ENCODE measurements at regions not wholly inside any gene's neighbourhood (a gene's known extent, or its start where the extent isn't known, plus 50 kb on each side); places are given as distances from the start of the nearest gene placed in this dataset.
"Not testable (repeated sequence)": the region's sequence is repeated elsewhere in the genome, so short reads cannot be mapped to it uniquely, and the experiment has no call there.

DNA sequence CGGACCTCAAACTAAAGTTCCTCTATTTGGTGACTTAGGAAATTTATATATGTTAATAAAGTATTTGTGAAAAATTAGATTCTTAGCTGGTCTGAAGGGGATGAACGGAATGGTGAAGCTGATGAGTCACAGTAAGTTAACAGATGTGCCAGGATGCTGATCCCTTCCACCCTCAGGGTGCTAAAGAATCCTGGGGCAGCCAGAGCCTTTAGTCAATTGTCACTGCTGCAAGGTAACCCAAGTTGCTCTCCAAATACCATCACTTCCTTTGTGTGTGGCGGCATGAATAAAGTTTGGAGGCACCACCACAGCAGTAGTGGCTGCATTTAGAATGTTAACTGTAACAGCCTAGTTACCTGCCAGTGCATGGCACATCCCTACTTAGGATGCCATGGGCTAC, 222.6 kb upstream of the PPP1R3A start:
- no peak overlapping the region for H2AFZ ChIP-seq (ENCODE audit: low read depth, low read length, poor library complexity, severe bottlenecking)
- H3K9ac ChIP-seq (ENCODE audit: low read length), result no peak overlapping the region
- no peak for ATAC-seq
- no peak overlapping the region for H3K27ac ChIP-seq (ENCODE audit: low read depth, low read length)
- ChIA-PET POLR2A (no interaction called here), CTCF (no interaction called here), RAD21 (ENCODE audit: low non-redundant PET in 1 of 2, low total read pairs in 2 of 2, uncharacterized antibody in 2 of 2, unreplicated experiment in 2 of 2) (no interaction called here)
- no peaks in the 10 kb centered on the region for H3K9me3 ChIP-seq (ENCODE audit: control insufficient read depth in 1 of 2, insufficient read depth in 1 of 2, low read depth in 1 of 2, low read length in 2 of 2)
- no TSS peak for BruUV-seq (replicated peaks)
- no peak for DNase-seq (ENCODE audit: low read depth, low spot score)
- H3K79me2 ChIP-seq (ENCODE audit: insufficient read depth, low read length), result no peaks in the 10 kb centered on the region
- TF ChIP-seq CBX3 (IDR thresholded peaks at IDR 0.05; ENCODE audit: low read depth), result no peak
- no peak for TF ChIP-seq JUND (IDR thresholded peaks at IDR 0.05)
- no peak for TF ChIP-seq SIN3A (IDR thresholded peaks at IDR 0.05; ENCODE audit: low read depth)
- TF ChIP-seq EZH2 (IDR thresholded peaks at IDR 0.05), result no peak
- TF ChIP-seq RAD21 (IDR thresholded peaks at IDR 0.05; ENCODE audit: low read depth), result no peak
- no peak for TF ChIP-seq ELF1 (IDR thresholded peaks at IDR 0.05; ENCODE audit: borderline replicate concordance, low read depth)
- TF ChIP-seq ZNF274 (IDR thresholded peaks at IDR 0.05; ENCODE audit: low read depth, low read length), result no peak
- TF ChIP-seq, protein P1, sequence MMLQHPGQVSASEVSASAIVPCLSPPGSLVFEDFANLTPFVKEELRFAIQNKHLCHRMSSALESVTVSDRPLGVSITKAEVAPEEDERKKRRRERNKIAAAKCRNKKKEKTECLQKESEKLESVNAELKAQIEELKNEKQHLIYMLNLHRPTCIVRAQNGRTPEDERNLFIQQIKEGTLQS (IDR thresholded peaks at IDR 0.05), result no peak
- no peak for TF ChIP-seq ZFX (IDR thresholded peaks at IDR 0.05)
- intact Hi-C loops (cut with micrococcal nuclease), result no loop called here
- H3K4me2 ChIP-seq (ENCODE audit: low read length), result no peak overlapping the region
- H3K9me2 ChIP-seq (ENCODE audit: insufficient read depth), result no peaks in the 10 kb centered on the region
- H3K27me3 ChIP-seq (ENCODE audit: insufficient read depth, low read length), result no peaks in the 10 kb centered on the region
- no peaks in the 10 kb centered on the region for H4K20me1 ChIP-seq (ENCODE audit: insufficient read depth)
- no peak overlapping the region for H3K4me3 ChIP-seq (replicated peaks in 1 of 2; ENCODE audit: low read depth in 1 of 2, low read length in 2 of 2)
- no peaks in the 10 kb centered on the region for H3K36me3 ChIP-seq (ENCODE audit: control insufficient read depth in 1 of 2, insufficient read depth in 2 of 2, low read length in 2 of 2)
- H3K4me1 ChIP-seq (ENCODE audit: control insufficient read depth in 1 of 2, insufficient read depth in 2 of 2, low read length in 2 of 2), result no peaks in the 10 kb centered on the region

DNA sequence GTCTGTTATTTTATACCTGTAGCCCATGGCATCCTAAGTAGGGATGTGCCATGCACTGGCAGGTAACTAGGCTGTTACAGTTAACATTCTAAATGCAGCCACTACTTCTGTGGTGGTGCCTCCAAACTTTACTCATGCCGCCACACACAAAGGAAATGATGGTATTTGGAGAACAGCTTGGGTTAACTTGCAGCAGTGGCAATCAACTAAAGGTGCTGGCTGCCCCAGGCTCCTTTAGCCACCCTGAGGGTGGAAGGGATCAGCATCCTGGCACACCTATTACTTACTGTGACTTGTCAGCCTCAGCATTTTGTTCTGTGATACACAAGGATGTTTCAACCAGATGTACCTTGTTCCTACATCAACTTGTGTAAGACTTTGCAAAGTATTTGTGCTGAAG, 221.8 kb upstream of the PPP1R3A start:
- Histone ChIP-seq H3K9me3 (ENCODE audit: control insufficient read depth in 1 of 2, insufficient read depth in 1 of 2, low read depth in 1 of 2, low read length in 2 of 2) (no peaks in the 10 kb centered on the region), H2AFZ (ENCODE audit: low read depth, low read length, poor library complexity, severe bottlenecking) (no peak overlapping the region), H3K27ac (ENCODE audit: low read depth, low read length) (no peak overlapping the region), H3K4me1 (ENCODE audit: control insufficient read depth in 1 of 2, insufficient read depth in 2 of 2, low read length in 2 of 2) (no peaks in the 10 kb centered on the region), H3K9ac (ENCODE audit: low read length) (no peak overlapping the region), H3K4me2 (ENCODE audit: low read length) (no peak overlapping the region), H3K4me3 (replicated peaks in 1 of 2; ENCODE audit: low read depth in 1 of 2, low read length in 2 of 2) (no peak overlapping the region), H3K27me3 (ENCODE audit: insufficient read depth, low read length) (no peaks in the 10 kb centered on the region), H3K79me2 (ENCODE audit: insufficient read depth, low read length) (no peaks in the 10 kb centered on the region), H3K9me2 (ENCODE audit: insufficient read depth) (no peaks in the 10 kb centered on the region), H3K36me3 (ENCODE audit: control insufficient read depth in 1 of 2, insufficient read depth in 2 of 2, low read length in 2 of 2) (no peaks in the 10 kb centered on the region), H4K20me1 (ENCODE audit: insufficient read depth) (no peaks in the 10 kb centered on the region)
- RAD21 ChIA-PET (ENCODE audit: low non-redundant PET in 1 of 2, low total read pairs in 2 of 2, uncharacterized antibody in 2 of 2, unreplicated experiment in 2 of 2), result no interaction called here
- ATAC-seq, result no peak
- POLR2A ChIA-PET, result no interaction called here
- CTCF ChIA-PET, result no interaction called here
- BruUV-seq (replicated peaks), result no TSS peak
- TF ChIP-seq SIN3A (IDR thresholded peaks at IDR 0.05; ENCODE audit: low read depth) (no peak), ZFX (IDR thresholded peaks at IDR 0.05) (no peak)
- TF ChIP-seq, protein P2, sequence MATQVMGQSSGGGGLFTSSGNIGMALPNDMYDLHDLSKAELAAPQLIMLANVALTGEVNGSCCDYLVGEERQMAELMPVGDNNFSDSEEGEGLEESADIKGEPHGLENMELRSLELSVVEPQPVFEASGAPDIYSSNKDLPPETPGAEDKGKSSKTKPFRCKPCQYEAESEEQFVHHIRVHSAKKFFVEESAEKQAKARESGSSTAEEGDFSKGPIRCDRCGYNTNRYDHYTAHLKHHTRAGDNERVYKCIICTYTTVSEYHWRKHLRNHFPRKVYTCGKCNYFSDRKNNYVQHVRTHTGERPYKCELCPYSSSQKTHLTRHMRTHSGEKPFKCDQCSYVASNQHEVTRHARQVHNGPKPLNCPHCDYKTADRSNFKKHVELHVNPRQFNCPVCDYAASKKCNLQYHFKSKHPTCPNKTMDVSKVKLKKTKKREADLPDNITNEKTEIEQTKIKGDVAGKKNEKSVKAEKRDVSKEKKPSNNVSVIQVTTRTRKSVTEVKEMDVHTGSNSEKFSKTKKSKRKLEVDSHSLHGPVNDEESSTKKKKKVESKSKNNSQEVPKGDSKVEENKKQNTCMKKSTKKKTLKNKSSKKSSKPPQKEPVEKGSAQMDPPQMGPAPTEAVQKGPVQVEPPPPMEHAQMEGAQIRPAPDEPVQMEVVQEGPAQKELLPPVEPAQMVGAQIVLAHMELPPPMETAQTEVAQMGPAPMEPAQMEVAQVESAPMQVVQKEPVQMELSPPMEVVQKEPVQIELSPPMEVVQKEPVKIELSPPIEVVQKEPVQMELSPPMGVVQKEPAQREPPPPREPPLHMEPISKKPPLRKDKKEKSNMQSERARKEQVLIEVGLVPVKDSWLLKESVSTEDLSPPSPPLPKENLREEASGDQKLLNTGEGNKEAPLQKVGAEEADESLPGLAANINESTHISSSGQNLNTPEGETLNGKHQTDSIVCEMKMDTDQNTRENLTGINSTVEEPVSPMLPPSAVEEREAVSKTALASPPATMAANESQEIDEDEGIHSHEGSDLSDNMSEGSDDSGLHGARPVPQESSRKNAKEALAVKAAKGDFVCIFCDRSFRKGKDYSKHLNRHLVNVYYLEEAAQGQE (IDR thresholded peaks at IDR 0.05; ENCODE audit: low read depth), result no peak
- intact Hi-C loops (cut with micrococcal nuclease), result no loop called here
- no peak for DNase-seq (ENCODE audit: low read depth, low spot score)

DNA sequence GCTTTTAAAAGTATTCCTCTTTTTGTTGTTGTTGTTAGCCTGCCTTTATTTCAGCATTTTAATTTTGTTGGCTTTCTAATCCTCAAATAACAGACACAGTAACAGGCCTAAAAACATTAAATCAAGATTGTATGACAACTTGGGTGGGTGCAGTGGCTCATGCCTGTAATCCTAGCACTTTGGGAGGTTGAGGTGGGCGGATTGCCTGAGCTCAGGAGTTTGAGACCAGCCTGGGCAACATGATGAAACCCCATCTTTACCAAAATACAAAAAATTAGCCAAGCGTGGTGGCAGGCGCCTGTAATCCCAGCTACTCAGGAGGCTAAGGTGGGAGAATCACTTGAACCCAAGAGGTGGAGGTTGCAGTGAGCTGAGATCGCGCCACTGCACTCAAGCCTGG, 220.9 kb upstream of the PPP1R3A start:
- ATAC-seq; BruUV-seq (replicated peaks); H3K9me3 ChIP-seq (ENCODE audit: control insufficient read depth in 1 of 2, insufficient read depth in 1 of 2, low read depth in 1 of 2, low read length in 2 of 2); H3K4me1 ChIP-seq (ENCODE audit: control insufficient read depth in 1 of 2, insufficient read depth in 2 of 2, low read length in 2 of 2); H2AFZ ChIP-seq (ENCODE audit: low read depth, low read length, poor library complexity, severe bottlenecking); H3K4me2 ChIP-seq (ENCODE audit: low read length); RAD21 ChIA-PET (ENCODE audit: low non-redundant PET in 1 of 2, low total read pairs in 2 of 2, uncharacterized antibody in 2 of 2, unreplicated experiment in 2 of 2); H3K27ac ChIP-seq (ENCODE audit: low read depth, low read length); H3K27me3 ChIP-seq (ENCODE audit: insufficient read depth, low read length); H3K79me2 ChIP-seq (ENCODE audit: insufficient read depth, low read length); H3K36me3 ChIP-seq (ENCODE audit: control insufficient read depth in 1 of 2, insufficient read depth in 2 of 2, low read length in 2 of 2); POLR2A ChIA-PET; CTCF ChIA-PET; H3K9ac ChIP-seq (ENCODE audit: low read length); DNase-seq (ENCODE audit: low read depth, low spot score); H3K9me2 ChIP-seq (ENCODE audit: insufficient read depth); H4K20me1 ChIP-seq (ENCODE audit: insufficient read depth); intact Hi-C loops (cut with micrococcal nuclease); H3K4me3 ChIP-seq (replicated peaks in 1 of 2; ENCODE audit: low read depth in 1 of 2, low read length in 2 of 2): not testable (repeated sequence)

Measured in HCT116 (cell line).